GM18907 (cell line): ENCODE measurements at regions not wholly inside any gene's neighbourhood (a gene's known extent, or its start where the extent isn't known, plus 50 kb on each side); places are given as distances from the start of the nearest gene placed in this dataset.
A peak's percentile ranks its signal among the peaks of the same experiment; 100 is the strongest.
"Not testable (repeated sequence)": the region's sequence is repeated elsewhere in the genome, so short reads cannot be mapped to it uniquely, and the experiment has no call there.

Experiments
- ATAC-seq: cut with Tn5 transposase; IDR thresholded peaks from one replicate; pipeline ENCODE4 v1.9.1; 2021; ENCODE audit warnings: mild to moderate bottlenecking, moderate library complexity; ENCODE audit not compliant: unreplicated experiment

- ATAC-seq = no peak
Measured at GRCh38 chr4:18635531-18635930, 614.0 kb upstream of the LCORL start.

GRCh38 chr4:18631586-18631985 is 610.0 kb upstream of the LCORL start:
- ATAC-seq = no peak

- no peak for ATAC-seq
Measured at GRCh38 chr4:18630218-18631110, 608.9 kb upstream of the LCORL start.

GRCh38 chr4:18627447-18628005 is 606.0 kb upstream of the LCORL start:
- no peak for ATAC-seq

DNA sequence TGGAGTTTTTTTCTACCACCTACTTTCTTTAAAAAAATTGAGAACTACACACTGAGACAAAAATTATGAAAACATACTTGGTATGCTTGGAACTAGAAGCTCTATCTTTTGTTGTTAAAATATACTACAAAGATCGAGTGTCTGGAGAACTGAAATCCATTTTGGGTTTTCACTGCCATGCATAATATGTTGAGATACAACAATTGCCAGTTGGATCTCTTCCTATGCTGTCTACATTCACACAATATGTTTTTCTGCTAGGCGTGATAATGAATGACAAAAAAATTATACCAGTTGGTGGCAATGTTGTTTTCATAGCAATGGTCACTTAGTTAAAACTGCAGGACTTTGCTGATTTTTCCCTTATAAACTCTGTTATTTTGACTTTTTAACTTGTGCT is 605.4 kb upstream of the LCORL start:
- no peak for ATAC-seq

- ATAC-seq = no peak
Measured at GRCh38 chr4:18626366-18626765, 604.8 kb upstream of the LCORL start.

GRCh38 chr4:18621186-18621585 is 599.6 kb upstream of the LCORL start:
- ATAC-seq = no peak

DNA sequence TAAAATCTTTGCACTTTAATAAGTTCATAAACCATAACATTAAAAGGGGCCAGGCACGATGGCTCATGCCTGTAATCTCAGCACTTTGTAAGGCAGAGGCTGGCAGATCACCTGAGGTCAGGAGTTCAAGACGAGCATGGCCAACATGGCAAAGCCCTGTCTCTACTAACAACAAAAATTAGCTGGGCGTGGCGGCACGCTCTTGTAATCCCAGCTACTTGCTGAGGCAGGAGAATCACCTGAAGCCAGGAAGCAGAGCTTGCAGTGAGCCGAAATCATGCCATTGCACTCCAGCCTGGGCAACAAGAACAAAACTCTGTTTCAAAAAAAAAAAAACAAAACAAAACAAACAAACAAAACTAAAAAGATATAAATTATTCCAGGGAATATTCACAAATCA is 595.2 kb upstream of the LCORL start:
- no peak for ATAC-seq

- no peak for ATAC-seq
Measured at GRCh38 chr4:18611026-18611425, 589.5 kb upstream of the LCORL start.

- no peak for ATAC-seq
Measured at GRCh38 chr4:18608908-18609533, 587.5 kb upstream of the LCORL start.

DNA sequence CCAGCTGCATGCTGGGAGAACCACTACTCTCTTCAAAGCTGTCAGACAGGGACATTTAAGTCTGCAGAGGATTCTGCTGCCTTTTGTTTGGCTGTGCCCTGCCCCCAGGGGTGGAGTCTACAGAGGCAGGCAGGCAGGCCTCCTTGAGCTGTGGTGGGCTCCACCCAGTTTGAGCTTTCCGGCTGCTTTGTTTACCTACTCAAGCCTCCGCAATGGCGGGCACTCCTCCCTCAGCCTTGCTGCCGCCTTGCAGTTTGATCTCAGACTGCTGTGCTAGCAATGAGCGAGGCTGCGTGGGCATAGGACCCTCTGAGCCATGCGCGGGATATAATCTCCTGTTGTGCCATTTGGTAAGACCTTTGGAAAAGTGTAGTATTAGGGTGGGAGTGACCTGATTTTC is 581.1 kb upstream of the LCORL start:
- ATAC-seq = not testable (repeated sequence)

DNA sequence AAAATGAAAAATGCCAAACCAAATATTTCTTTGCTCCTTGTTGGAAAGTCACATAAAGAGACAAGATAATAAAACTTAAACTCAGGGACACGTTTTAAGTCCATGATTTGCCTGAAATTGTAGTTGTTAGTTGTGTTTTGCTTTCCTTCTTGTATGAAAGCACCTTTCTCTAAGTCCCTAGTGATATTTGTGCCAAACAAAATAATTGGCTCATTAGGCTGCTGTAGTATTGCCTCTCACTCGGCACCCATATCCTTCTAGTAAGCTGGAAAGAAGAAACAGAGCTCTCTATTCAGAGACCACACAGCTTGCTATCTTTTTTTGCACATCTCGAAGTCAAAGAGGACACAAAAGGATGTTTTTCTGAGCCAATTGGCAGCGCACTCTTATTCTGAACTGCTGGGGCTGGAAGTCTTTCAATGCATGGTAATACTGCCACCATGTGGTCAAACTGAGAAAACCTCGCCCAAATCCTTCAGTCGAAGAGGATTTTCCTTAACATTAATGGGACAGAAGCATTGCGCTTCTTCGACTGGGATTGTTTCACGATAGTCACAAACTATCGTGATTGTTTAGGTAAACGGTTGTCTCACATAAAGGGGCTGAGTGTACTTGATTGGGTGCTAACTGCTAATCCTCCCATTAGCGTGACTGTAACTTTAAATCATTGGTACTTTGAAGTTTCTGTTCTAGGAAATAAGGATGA is 571.9 kb upstream of the LCORL start:
- peak; percentile 94 for ATAC-seq

DNA sequence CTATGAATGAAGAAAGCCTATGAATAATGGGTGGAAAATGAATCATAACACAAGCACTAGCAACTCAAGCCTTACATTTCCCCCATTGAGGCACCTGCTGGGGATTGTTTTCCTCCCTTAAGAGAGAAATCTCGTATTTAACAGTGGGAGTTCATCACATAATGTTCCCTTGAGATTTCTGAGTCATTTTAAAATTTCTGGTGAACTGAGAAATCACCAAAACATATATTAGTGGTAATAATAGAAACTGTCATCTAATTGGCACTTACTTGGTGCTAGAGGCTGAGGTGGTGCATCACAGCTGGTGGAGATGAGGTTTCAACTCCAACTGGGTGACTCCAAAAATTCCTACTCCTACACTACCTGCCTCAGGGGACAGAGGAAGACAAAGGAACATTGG is 561.3 kb upstream of the LCORL start:
- ATAC-seq = no peak

GRCh38 chr4:18578307-18578706 is 556.8 kb upstream of the LCORL start:
- ATAC-seq = peak; percentile 45

- ATAC-seq = no peak
Measured at GRCh38 chr4:18572481-18572880, 550.9 kb upstream of the LCORL start.

GRCh38 chr4:18571301-18571761 is 549.8 kb upstream of the LCORL start:
- no peak for ATAC-seq

- no peak for ATAC-seq
Measured at GRCh38 chr4:18570370-18570769, 548.8 kb upstream of the LCORL start.

- ATAC-seq = no peak
Measured at GRCh38 chr4:18568600-18568999, 547.0 kb upstream of the LCORL start.

GRCh38 chr4:18566970-18567799 is 545.6 kb upstream of the LCORL start:
- no peak for ATAC-seq

DNA sequence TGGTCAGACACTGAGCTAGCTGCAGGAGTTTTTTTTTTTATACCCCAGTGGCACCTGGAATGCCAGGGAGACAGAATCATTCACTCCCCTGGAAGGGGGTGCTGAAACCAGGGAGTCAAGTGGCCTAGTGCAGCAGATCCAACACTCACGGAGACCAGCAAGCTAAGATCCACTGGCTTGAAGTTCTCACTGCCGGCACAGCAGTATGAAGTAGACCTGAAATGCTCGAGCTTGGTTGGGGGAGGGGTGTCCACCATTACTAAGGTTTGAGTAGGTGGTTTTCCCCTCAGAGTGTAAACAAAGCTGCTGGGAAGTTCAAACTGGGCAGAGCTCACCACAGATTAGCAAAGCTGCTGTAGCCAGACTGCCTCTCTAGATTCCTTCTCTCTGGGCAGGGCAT is 537.9 kb upstream of the LCORL start:
- no peak for ATAC-seq
